MM.1S (cell line): ENCODE measurements at regions not wholly inside any gene's neighbourhood (a gene's known extent, or its start where the extent isn't known, plus 50 kb on each side); places are given as distances from the start of the nearest gene placed in this dataset.

Source experiments
- DNase-seq: peaks from one replicate; pipeline ENCODE4 v3.0.0-alpha.2; 2015
- H2AFZ ChIP-seq: fragments of 300-600 bp; sonication (generic); 2 replicates; pipeline ENCODE4 v1.6.0; 2016; ENCODE audit warnings: antibody characterized with exemption, low read length
- H3F3A ChIP-seq: fragments of 300-600 bp; sonication (generic); 2 replicates; pipeline ENCODE4 v1.6.1; 2016; ENCODE audit warnings: mild to moderate bottlenecking, antibody characterized with exemption, low read length, moderate library complexity, mixed read lengths; ENCODE audit not compliant: insufficient read depth
- H3K27ac ChIP-seq: fragments of 300-600 bp; sonication (generic); 2 replicates; pipeline ENCODE4 v1.5.1; 2016; ENCODE audit warnings: mild to moderate bottlenecking, low read length
- H3K27me3 ChIP-seq: fragments of 300-600 bp; sonication (generic); replicated peaks from 2 replicates; pipeline ENCODE4 v1.6.0; 2016; ENCODE audit warnings: low read length; ENCODE audit not compliant: insufficient read depth
- H3K36me3 ChIP-seq: fragments of 300-600 bp; sonication (generic); replicated peaks from 2 replicates; pipeline ENCODE4 v1.6.1; 2016; ENCODE audit warnings: mild to moderate bottlenecking, low read length, mixed read lengths; ENCODE audit not compliant: insufficient read depth
- H3K4me1 ChIP-seq: fragments of 300-600 bp; sonication (generic); 2 replicates; pipeline ENCODE4 v1.6.1; 2016; ENCODE audit warnings: low read length, mixed read lengths
- H3K4me2 ChIP-seq: fragments of 300-600 bp; sonication (generic); 2 replicates; pipeline ENCODE4 v1.6.0; 2016; ENCODE audit warnings: low read depth, low read length
- H3K4me3 ChIP-seq: fragments of 300-600 bp; sonication (generic); 2 replicates; pipeline ENCODE4 v1.5.1; 2016; ENCODE audit warnings: low read length, mixed read lengths
- H3K79me2 ChIP-seq: fragments of 300-600 bp; sonication (generic); 2 replicates; pipeline ENCODE4 v1.6.1; 2016; ENCODE audit warnings: mixed run types, low read length, mixed read lengths
- H3K9ac ChIP-seq: fragments of 300-600 bp; sonication (generic); 2 replicates; pipeline ENCODE4 v1.6.1; 2016; ENCODE audit warnings: low read length, mixed read lengths
- H3K9me2 ChIP-seq: fragments of 300-600 bp; sonication (generic); replicated peaks from 2 replicates; pipeline ENCODE4 v1.6.1; 2016; ENCODE audit warnings: mild to moderate bottlenecking, low read length, mixed read lengths; ENCODE audit not compliant: insufficient read depth
- H3K9me3 ChIP-seq: fragments of 300-600 bp; sonication (generic); replicated peaks from 2 replicates; pipeline ENCODE4 v1.6.1; 2016; ENCODE audit warnings: mild to moderate bottlenecking, low read length, mixed read lengths; ENCODE audit not compliant: insufficient read depth
- H4K20me1 ChIP-seq: fragments of 300-600 bp; sonication (generic); 2 replicates; pipeline ENCODE4 v1.6.1; 2016; ENCODE audit warnings: mild to moderate bottlenecking, low read length, moderate library complexity, mixed read lengths; ENCODE audit not compliant: insufficient read depth
- CTCF ChIP-seq: fragments of 300-600 bp; sonication (generic); IDR thresholded peaks from 2 replicates; pipeline ENCODE4 v1.5.1; 2016; ENCODE audit warnings: antibody characterized with exemption, low read length, mixed read lengths
- EZH2 ChIP-seq: fragments of 300-600 bp; sonication (generic); optimal IDR thresholded peaks from 2 replicates; pipeline ENCODE3; 2017; ENCODE audit warnings: low read depth, mild to moderate bottlenecking, antibody characterized with exemption, low read length, mixed read lengths
- EZH2phosphoT487 ChIP-seq: fragments of 300-600 bp; sonication (generic); IDR thresholded peaks from 2 replicates; pipeline ENCODE4 v1.6.1; 2018; ENCODE audit warnings: antibody characterized with exemption, low read length

- H3K9ac ChIP-seq, result no peak overlapping the region
- no peak overlapping the region for H3K4me2 ChIP-seq
- no peaks in the 10 kb centered on the region for H3K9me3 ChIP-seq
- no peak overlapping the region for H3K27ac ChIP-seq
- H3K9me2 ChIP-seq, result no peaks in the 10 kb centered on the region
- no peaks in the 10 kb centered on the region for H3K27me3 ChIP-seq
- no peak for DNase-seq
- no peak overlapping the region for H3K4me3 ChIP-seq
- H3F3A ChIP-seq, result peaks cover 13% of the 10 kb centered on the region
- no peaks in the 10 kb centered on the region for H4K20me1 ChIP-seq
- H3K4me1 ChIP-seq, result peaks cover 41% of the 10 kb centered on the region
- H2AFZ ChIP-seq, result no peak overlapping the region
- H3K79me2 ChIP-seq, result no peaks in the 10 kb centered on the region
- no peaks in the 10 kb centered on the region for H3K36me3 ChIP-seq
- TF ChIP-seq EZH2phosphoT487, result no peak
- TF ChIP-seq EZH2, result no peak
- no peak for TF ChIP-seq CTCF
Observed at GRCh38 chr10:52479567-52479966, 165.5 kb downstream of the DKK1 start.

GRCh38 chr10:52481986-52482555, 168.0 kb downstream of the DKK1 start:
- Histone ChIP-seq H2AFZ (no peak overlapping the region), H3K4me1 (peaks cover 48% of the 10 kb centered on the region), H3K9me3 (no peaks in the 10 kb centered on the region), H3K4me2 (no peak overlapping the region), H4K20me1 (no peaks in the 10 kb centered on the region), H3K79me2 (no peaks in the 10 kb centered on the region), H3K9ac (no peak overlapping the region), H3K9me2 (no peaks in the 10 kb centered on the region), H3K27ac (no peak overlapping the region), H3K36me3 (no peaks in the 10 kb centered on the region), H3K4me3 (no peak overlapping the region), H3K27me3 (no peaks in the 10 kb centered on the region), H3F3A (peaks cover 18% of the 10 kb centered on the region)
- DNase-seq, result no peak
- TF ChIP-seq EZH2 (no peak), EZH2phosphoT487 (no peak), CTCF (no peak)

GRCh38 chr10:52483587-52483986, 169.5 kb downstream of the DKK1 start:
- Histone ChIP-seq H2AFZ (peak overlapping the region; percentile 37), H4K20me1 (no peaks in the 10 kb centered on the region), H3F3A (peaks cover 9% of the 10 kb centered on the region; the same call in 1 of the 2 replicates), H3K27me3 (no peaks in the 10 kb centered on the region), H3K4me3 (peak overlapping the region; percentile 41; the same call in 1 of the 2 replicates), H3K36me3 (no peaks in the 10 kb centered on the region), H3K9ac (peak overlapping the region; percentile 56; the same call in 1 of the 2 replicates), H3K4me2 (peak overlapping the region; percentile 82), H3K27ac (peak overlapping the region; percentile 54; the same call in 1 of the 2 replicates), H3K9me3 (no peaks in the 10 kb centered on the region), H3K4me1 (peaks cover 50% of the 10 kb centered on the region), H3K9me2 (no peaks in the 10 kb centered on the region), H3K79me2 (no peaks in the 10 kb centered on the region)
- peak; percentile 84 for DNase-seq
- TF ChIP-seq CTCF, result no peak
- TF ChIP-seq EZH2, result no peak
- TF ChIP-seq EZH2phosphoT487, result no peak
